ENCODE measurements at regions not wholly inside any gene's neighbourhood (a gene's known extent, or its start where the extent isn't known, plus 50 kb on each side); places are given as distances from the start of the nearest gene placed in this dataset.

GRCh38 chr10:4301291-4302045, 516.5 kb upstream of the KLF6 start:
- Histone ChIP-seq H4K20me1 (ENCODE audit: control insufficient read depth, insufficient read depth, insufficient read length) (no peaks in the 10 kb centered on the region), H3K9ac (ENCODE audit: extremely low read depth, insufficient read length, low read length) (no peak overlapping the region), H3K23me2 (ENCODE audit: insufficient read length, low read depth, low read length, poor library complexity, severe bottlenecking) (no peaks in the 10 kb centered on the region), H3K4ac (ENCODE audit: low read depth, low read length) (no peak overlapping the region), H3K79me2 (ENCODE audit: insufficient read depth, low read length) (no peaks in the 10 kb centered on the region), H3K27me3 (ENCODE audit: insufficient read depth, low read length) (no peaks in the 10 kb centered on the region), H3K14ac (ENCODE audit: insufficient read depth, low read length) (no peak overlapping the region), H3K4me2 (ENCODE audit: insufficient read depth, insufficient read length, low read length) (no peak overlapping the region), H3K23ac (ENCODE audit: insufficient read length, low read depth, low read length) (no peak overlapping the region), H3K9me3 (ENCODE audit: control insufficient read depth, low read depth, low read length) (no peaks in the 10 kb centered on the region), H4K91ac (ENCODE audit: insufficient read length, low read depth, low read length) (no peak overlapping the region), H2BK12ac (ENCODE audit: insufficient read length, low read depth, low read length) (no peak overlapping the region), H2AFZ (ENCODE audit: low read length) (no peak overlapping the region), H2AK5ac (ENCODE audit: insufficient read length, low read length) (no peak overlapping the region), H3K79me1 (ENCODE audit: insufficient read depth, low read depth, low read length, poor library complexity, severe bottlenecking) (no peaks in the 10 kb centered on the region), H2BK15ac (ENCODE audit: low read depth, low read length) (no peak overlapping the region), H2BK20ac (ENCODE audit: low read depth, low read length, poor library complexity, severe bottlenecking) (no peak overlapping the region), H4K5ac (ENCODE audit: insufficient read length, low read depth, low read length) (no peak overlapping the region), H2BK120ac (ENCODE audit: low read depth, low read length, poor library complexity, severe bottlenecking) (no peak overlapping the region), H3K4me1 (ENCODE audit: insufficient read depth, low read length) (peaks cover under 1% of the 10 kb centered on the region; the same call in 1 of the 2 replicates), H3K18ac (ENCODE audit: insufficient read length, low read depth, low read length) (no peak overlapping the region), H3K56ac (ENCODE audit: insufficient read length, low read depth, low read length) (no peak overlapping the region), H3T11ph (ENCODE audit: low read length) (no peak overlapping the region), H4K8ac (replicated peaks; ENCODE audit: insufficient read length, low read depth, low read length) (no peak overlapping the region), H2BK5ac (ENCODE audit: insufficient read length, low read length) (no peak overlapping the region), H3K27ac (ENCODE audit: insufficient read length, low read depth, low read length) (no peak overlapping the region)
- no peak overlapping the region for H3K27ac Mint-ChIP-seq
- 0 out of 5 replicates have a peak, but pooled peaks cover 0 to 2% of the 10 kb centered on the region in 2 experiments for H3K9me3 Mint-ChIP-seq
- no peaks in the 10 kb centered on the region; the same call in 1 of the 2 replicates for H3K27me3 Mint-ChIP-seq (ENCODE audit: low read depth)
- H3K4me3 Mint-ChIP-seq: no peak overlapping the region
- no peak for DNase-seq
- H3K4me1 Mint-ChIP-seq: peaks cover 6 to 16% of the 10 kb centered on the region in 2 experiments
- WGBS (ENCODE audit: extremely low coverage, insufficient read length, low lambda C conversion rate): no CpG with 5 or more reads among the region's 6 CpGs
- TF ChIP-seq, protein P1, sequence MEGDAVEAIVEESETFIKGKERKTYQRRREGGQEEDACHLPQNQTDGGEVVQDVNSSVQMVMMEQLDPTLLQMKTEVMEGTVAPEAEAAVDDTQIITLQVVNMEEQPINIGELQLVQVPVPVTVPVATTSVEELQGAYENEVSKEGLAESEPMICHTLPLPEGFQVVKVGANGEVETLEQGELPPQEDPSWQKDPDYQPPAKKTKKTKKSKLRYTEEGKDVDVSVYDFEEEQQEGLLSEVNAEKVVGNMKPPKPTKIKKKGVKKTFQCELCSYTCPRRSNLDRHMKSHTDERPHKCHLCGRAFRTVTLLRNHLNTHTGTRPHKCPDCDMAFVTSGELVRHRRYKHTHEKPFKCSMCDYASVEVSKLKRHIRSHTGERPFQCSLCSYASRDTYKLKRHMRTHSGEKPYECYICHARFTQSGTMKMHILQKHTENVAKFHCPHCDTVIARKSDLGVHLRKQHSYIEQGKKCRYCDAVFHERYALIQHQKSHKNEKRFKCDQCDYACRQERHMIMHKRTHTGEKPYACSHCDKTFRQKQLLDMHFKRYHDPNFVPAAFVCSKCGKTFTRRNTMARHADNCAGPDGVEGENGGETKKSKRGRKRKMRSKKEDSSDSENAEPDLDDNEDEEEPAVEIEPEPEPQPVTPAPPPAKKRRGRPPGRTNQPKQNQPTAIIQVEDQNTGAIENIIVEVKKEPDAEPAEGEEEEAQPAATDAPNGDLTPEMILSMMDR (conservative IDR thresholded peaks at IDR 0.05): no peak
- no peaks in the 10 kb centered on the region for H3K36me3 Mint-ChIP-seq (ENCODE audit: insufficient read depth in 1 of 3, low read depth in 3 of 3)
